H9 (cell line): ENCODE measurements at regions not wholly inside any gene's neighbourhood (a gene's known extent, or its start where the extent isn't known, plus 50 kb on each side); places are given as distances from the start of the nearest gene placed in this dataset.

ENCODE experiments used
- DNase-seq: peaks from one replicate; pipeline ENCODE4 v3.0.0-alpha.2; 2017
- H2AFZ ChIP-seq: one replicate; pipeline ENCODE4 v1.6.1; 2013; ENCODE audit warnings: mild to moderate bottlenecking, low read length, control low read depth, moderate library complexity
- H2AK5ac ChIP-seq: 2 replicates; pipeline ENCODE4 v1.6.1; 2013; ENCODE audit warnings: low read length, control low read depth, mixed read lengths; ENCODE audit not compliant: insufficient read length
- H2BK120ac ChIP-seq: one replicate; pipeline ENCODE4 v1.6.1; 2013; ENCODE audit warnings: low read depth, mild to moderate bottlenecking, low read length, control low read depth, inconsistent platforms; ENCODE audit not compliant: poor library complexity, severe bottlenecking
- H2BK12ac ChIP-seq: 2 replicates; pipeline ENCODE4 v1.6.1; 2013; ENCODE audit warnings: low read length, control low read depth, mixed read lengths, low read depth; ENCODE audit not compliant: insufficient read length
- H2BK15ac ChIP-seq: 2 replicates; pipeline ENCODE4 v1.6.1; 2013; ENCODE audit warnings: low read depth, low read length, control low read depth
- H2BK20ac ChIP-seq: one replicate; pipeline ENCODE4 v1.6.1; 2013; ENCODE audit warnings: low read depth, mild to moderate bottlenecking, low read length, control low read depth, inconsistent platforms; ENCODE audit not compliant: poor library complexity, severe bottlenecking
- H2BK5ac ChIP-seq: 2 replicates; pipeline ENCODE4 v1.6.1; 2013; ENCODE audit warnings: low read length, control low read depth, mixed read lengths; ENCODE audit not compliant: insufficient read length
- H3K14ac ChIP-seq: 2 replicates; pipeline ENCODE4 v1.6.1; 2013; ENCODE audit warnings: low read length, control low read depth; ENCODE audit not compliant: insufficient read depth
- H3K18ac ChIP-seq: 2 replicates; pipeline ENCODE4 v1.6.1; 2013; ENCODE audit warnings: low read depth, mild to moderate bottlenecking, mixed read lengths, low read length, control low read depth; ENCODE audit not compliant: insufficient read length
- H3K23ac ChIP-seq: 2 replicates; pipeline ENCODE4 v1.6.1; 2013; ENCODE audit warnings: low read length, control low read depth, mixed read lengths, low read depth; ENCODE audit not compliant: insufficient read length
- H3K23me2 ChIP-seq: 2 replicates; pipeline ENCODE4 v1.6.1; 2013; ENCODE audit warnings: low read depth, mild to moderate bottlenecking, mixed read lengths, low read length, control low read depth; ENCODE audit not compliant: insufficient read length, poor library complexity, severe bottlenecking
- H3K27ac ChIP-seq: 2 replicates; pipeline ENCODE4 v1.5.1; 2013; ENCODE audit warnings: low read length, control low read depth, mixed read lengths, low read depth; ENCODE audit not compliant: insufficient read length
- H3K27me3 ChIP-seq: 2 replicates; pipeline ENCODE4 v1.6.1; 2013; ENCODE audit warnings: low read length, control low read depth, inconsistent platforms; ENCODE audit not compliant: insufficient read depth
- H3K4ac ChIP-seq: 2 replicates; pipeline ENCODE4 v1.6.1; 2013; ENCODE audit warnings: low read depth, mild to moderate bottlenecking, control low read depth, inconsistent platforms, low read length, moderate library complexity
- H3K4me1 ChIP-seq: 2 replicates; pipeline ENCODE4 v1.6.1; 2013; ENCODE audit warnings: low read length, control low read depth, inconsistent platforms; ENCODE audit not compliant: insufficient read depth
- H3K4me2 ChIP-seq: 2 replicates; pipeline ENCODE4 v1.6.1; 2013; ENCODE audit warnings: low read length, control low read depth, mixed read lengths; ENCODE audit not compliant: insufficient read length, insufficient read depth
- H3K56ac ChIP-seq: 2 replicates; pipeline ENCODE4 v1.6.1; 2013; ENCODE audit warnings: low read depth, mild to moderate bottlenecking, mixed read lengths, low read length, control low read depth; ENCODE audit not compliant: insufficient read length
- H3K79me1 ChIP-seq: 2 replicates; pipeline ENCODE4 v1.6.1; 2013; ENCODE audit warnings: low read depth, mild to moderate bottlenecking, moderate library complexity, low read length, control low read depth, inconsistent platforms; ENCODE audit not compliant: insufficient read depth, poor library complexity, severe bottlenecking
- H3K79me2 ChIP-seq: 2 replicates; pipeline ENCODE4 v1.6.1; 2013; ENCODE audit warnings: low read length, control low read depth, inconsistent platforms; ENCODE audit not compliant: insufficient read depth
- H3K9ac ChIP-seq: 2 replicates; pipeline ENCODE4 v1.6.1; 2013; ENCODE audit warnings: low read length, control low read depth, mixed read lengths; ENCODE audit not compliant: insufficient read length; ENCODE audit errors: extremely low read depth
- H3K9me3 ChIP-seq: one replicate; pipeline ENCODE4 v1.6.1; 2013; ENCODE audit warnings: low read depth, low read length, inconsistent platforms; ENCODE audit not compliant: control insufficient read depth
- H3T11ph ChIP-seq: one replicate; pipeline ENCODE4 v1.6.1; 2013; ENCODE audit warnings: mild to moderate bottlenecking, low read length, control low read depth, inconsistent platforms
- H4K20me1 ChIP-seq: one replicate; pipeline ENCODE4 v1.6.1; 2013; ENCODE audit not compliant: control insufficient read depth, insufficient read length, insufficient read depth
- H4K5ac ChIP-seq: 2 replicates; pipeline ENCODE4 v1.6.1; 2013; ENCODE audit warnings: low read depth, mild to moderate bottlenecking, mixed read lengths, low read length, control low read depth; ENCODE audit not compliant: insufficient read length
- H4K8ac ChIP-seq: replicated peaks from 2 replicates; pipeline ENCODE4 v1.6.1; 2013; ENCODE audit warnings: low read length, control low read depth, mixed read lengths, low read depth; ENCODE audit not compliant: insufficient read length
- H4K91ac ChIP-seq: 2 replicates; pipeline ENCODE4 v1.6.1; 2013; ENCODE audit warnings: low read depth, mild to moderate bottlenecking, moderate library complexity, mixed read lengths, low read length, control low read depth; ENCODE audit not compliant: insufficient read length
- H3K27ac Mint-ChIP-seq, 3 experiments: 2 replicates in 2 of 3; 3 replicates in 1 of 3; pipeline ENCODE4 v1.8.0; 2020 to 2021; ENCODE audit warnings: mixed read lengths in 3 of 3, mild to moderate bottlenecking in 1 of 3, moderate library complexity in 1 of 3
- H3K27me3 Mint-ChIP-seq: 2 replicates; pipeline ENCODE4 v1.8.0; 2021; ENCODE audit warnings: low read depth, mild to moderate bottlenecking, moderate library complexity, mixed read lengths
- H3K36me3 Mint-ChIP-seq, 3 experiments: 2 replicates in 2 of 3; 3 replicates in 1 of 3; pipeline ENCODE4 v1.8.0; 2020 to 2021; ENCODE audit warnings: low read depth in 3 of 3, mixed read lengths in 3 of 3; ENCODE audit not compliant: insufficient read depth in 1 of 3
- H3K4me1 Mint-ChIP-seq, 2 experiments: 2 replicates each; pipeline ENCODE4 v1.8.0; 2020; ENCODE audit warnings: mixed read lengths in 2 of 2
- H3K4me3 Mint-ChIP-seq, 2 experiments: 2 replicates in 1 of 2; 3 replicates in 1 of 2; pipeline ENCODE4 v1.8.0; 2020 to 2021; ENCODE audit warnings: mild to moderate bottlenecking in 2 of 2, mixed read lengths in 2 of 2, moderate library complexity in 1 of 2
- H3K9me3 Mint-ChIP-seq, 2 experiments: 2 replicates in 1 of 2; 3 replicates in 1 of 2; pipeline ENCODE4 v1.8.0; 2020; ENCODE audit warnings: mild to moderate bottlenecking in 2 of 2, mixed read lengths in 2 of 2, moderate library complexity in 1 of 2
- CTCF ChIP-seq: fragments of 200-600 bp; sonication (generic); conservative IDR thresholded peaks from 3 replicates; pipeline ENCODE4 v1.8.0; 2021; ENCODE audit warnings: antibody characterized with exemption, mild to moderate bottlenecking
- WGBS: extraction: QIAGEN DNeasy Blood & Tissue Kit; methylation state at CpG from one replicate; pipeline ENCODE4 v1.1.7; 2013; ENCODE audit warnings: missing lambda C conversion rate, low lambda C conversion rate, mixed read lengths; ENCODE audit not compliant: insufficient read length; ENCODE audit errors: extremely low coverage; 5-methylcytosine and 5-hydroxymethylcytosine counted together

GRCh38 chr1:214970016-214970415 is 112.5 kb upstream of the KCNK2 start:
- no peaks in the 10 kb centered on the region for H3K9me3 ChIP-seq
- Mint-ChIP-seq H3K4me3 (no peak overlapping the region), H3K27me3 (no peaks in the 10 kb centered on the region), H3K27ac (no peak overlapping the region), H3K4me1 (peaks cover 11 to 14% of the 10 kb centered on the region in 2 experiments), H3K9me3 (no peaks in the 10 kb centered on the region), H3K36me3 (no peaks in the 10 kb centered on the region)
- no peak overlapping the region for H2BK15ac ChIP-seq
- no peak overlapping the region for H4K5ac ChIP-seq
- no peaks in the 10 kb centered on the region for H4K20me1 ChIP-seq
- no peak overlapping the region for H4K8ac ChIP-seq
- no peak overlapping the region for H3K14ac ChIP-seq
- no peak for TF ChIP-seq CTCF
- no peak overlapping the region for H3K9ac ChIP-seq
- no peak overlapping the region for H3K18ac ChIP-seq
- H3K4ac ChIP-seq = no peak overlapping the region
- no CpG with 5 or more reads among the region's 1 CpG for WGBS
- no peak overlapping the region for H2BK5ac ChIP-seq
- no peaks in the 10 kb centered on the region for H3K27me3 ChIP-seq
- 0 out of 2 replicates have a peak, but pooled peaks cover 5% of the 10 kb centered on the region for H3K4me1 ChIP-seq
- no peak overlapping the region for H3T11ph ChIP-seq
- no peaks in the 10 kb centered on the region for H3K23me2 ChIP-seq
- H3K4me2 ChIP-seq = no peak overlapping the region
- H2AFZ ChIP-seq = no peak overlapping the region
- no peak overlapping the region for H3K23ac ChIP-seq
- no peak overlapping the region for H2BK20ac ChIP-seq
- DNase-seq = no peak
- H4K91ac ChIP-seq = no peak overlapping the region
- no peak overlapping the region for H3K27ac ChIP-seq
- no peaks in the 10 kb centered on the region for H3K79me1 ChIP-seq
- H3K79me2 ChIP-seq = no peaks in the 10 kb centered on the region
- no peak overlapping the region for H2BK120ac ChIP-seq
- no peak overlapping the region for H3K56ac ChIP-seq
- H2AK5ac ChIP-seq = no peak overlapping the region
- no peak overlapping the region for H2BK12ac ChIP-seq
